ENCODE measurements at regions not wholly inside any gene's neighbourhood (a gene's known extent, or its start where the extent isn't known, plus 50 kb on each side); places are given as distances from the start of the nearest gene placed in this dataset.

DNA sequence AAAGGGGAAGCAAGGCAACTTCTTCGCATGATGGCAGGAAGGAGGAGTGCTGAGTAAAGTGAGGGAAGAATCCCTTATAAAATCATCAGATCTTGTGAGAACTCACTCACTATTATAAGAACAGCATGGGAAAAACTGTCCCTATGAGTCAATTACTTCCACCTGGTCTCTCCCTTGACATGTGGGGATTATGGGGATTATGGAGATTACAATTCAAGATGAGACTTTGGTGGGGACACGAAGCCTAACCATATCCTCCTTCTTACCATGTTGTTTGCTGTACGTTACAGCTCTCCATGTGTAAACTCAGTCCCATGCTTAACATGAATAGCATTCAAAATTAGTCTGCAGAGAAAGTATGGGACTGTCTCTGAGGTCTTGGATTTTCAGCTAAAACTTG, 1096.8 kb upstream of the ACVR2A start:
- TF ChIP-seq CTCF (IDR thresholded peaks at IDR 0.05) (no peak), POLR2A (IDR thresholded peaks at IDR 0.05) (no peak)

Data from Peyer's patch (tissue), 4 donors.